GM19395 (cell line): ENCODE measurements at regions not wholly inside any gene's neighbourhood (a gene's known extent, or its start where the extent isn't known, plus 50 kb on each side); places are given as distances from the start of the nearest gene placed in this dataset.

Experiments
- ATAC-seq: cut with Tn5 transposase; IDR thresholded peaks from one replicate; pipeline ENCODE4 v1.9.1; 2021; ENCODE audit warnings: mild to moderate bottlenecking, moderate library complexity; ENCODE audit not compliant: unreplicated experiment

DNA sequence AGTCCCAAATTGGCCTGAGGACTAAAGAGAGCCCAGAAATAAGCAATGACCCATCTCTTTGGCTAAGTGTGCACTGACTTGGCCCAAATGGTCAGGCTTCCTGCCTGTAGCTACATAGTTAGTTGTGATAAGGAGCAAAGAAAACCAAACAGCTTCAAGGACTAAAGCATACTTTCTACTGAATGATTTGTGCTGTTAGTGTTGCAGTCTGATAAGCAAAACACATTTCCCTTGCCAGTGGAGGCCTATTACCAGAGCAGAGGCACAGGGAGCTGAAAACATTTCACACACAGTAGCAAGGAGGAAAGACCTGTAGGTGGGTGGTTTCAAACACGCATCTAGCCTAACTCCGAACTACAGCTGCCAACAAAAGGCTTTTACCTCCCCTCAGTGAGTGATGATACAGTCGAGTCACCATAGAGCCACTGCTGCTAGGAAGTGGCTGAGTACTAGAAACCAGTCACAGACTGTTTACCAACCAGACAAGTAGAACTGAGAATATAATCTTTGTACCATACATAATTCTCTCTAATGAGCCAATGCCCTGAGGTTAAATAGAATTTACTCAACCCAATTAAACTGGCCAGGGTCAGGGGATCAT is 222.3 kb upstream of the THBS1 start:
- no peak for ATAC-seq

DNA sequence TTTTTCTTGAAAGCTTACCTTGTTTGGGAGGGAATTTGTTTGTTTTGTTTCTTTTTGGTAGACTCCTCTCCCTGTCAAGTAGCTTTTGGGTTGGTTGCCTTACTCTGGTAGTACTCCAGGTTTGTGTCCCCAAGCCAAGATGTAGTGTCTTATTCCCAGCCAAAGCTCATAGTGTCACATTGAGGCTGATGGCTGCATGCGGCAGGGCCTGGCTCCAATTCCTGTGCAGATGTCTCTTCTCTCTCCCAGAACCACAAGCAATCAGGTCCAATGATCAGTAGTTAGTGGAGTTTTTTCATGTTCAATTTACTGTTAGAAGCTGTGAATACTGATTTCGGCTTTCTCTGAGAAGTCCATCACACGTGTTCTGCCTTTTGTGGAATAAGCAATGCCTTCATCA is 221.1 kb upstream of the THBS1 start:
- ATAC-seq = no peak

DNA sequence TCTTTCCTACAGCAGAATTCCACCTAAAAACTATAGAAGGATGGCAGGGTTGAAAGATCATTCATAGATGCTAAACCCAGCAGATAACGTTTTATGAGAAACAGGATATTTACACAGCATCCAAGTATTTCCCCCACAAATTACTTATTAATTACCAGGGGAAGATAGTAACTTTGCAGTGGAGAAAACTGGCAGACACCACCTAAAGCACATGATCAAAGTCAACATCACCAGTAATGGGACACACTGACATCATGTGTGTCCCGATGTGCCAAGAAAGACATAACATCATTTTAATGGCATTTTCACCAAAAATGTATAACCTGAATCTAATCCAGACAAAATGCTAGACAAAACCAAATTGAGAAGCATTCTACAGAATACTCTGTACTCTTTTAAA is 220.4 kb upstream of the THBS1 start:
- ATAC-seq = no peak

DNA sequence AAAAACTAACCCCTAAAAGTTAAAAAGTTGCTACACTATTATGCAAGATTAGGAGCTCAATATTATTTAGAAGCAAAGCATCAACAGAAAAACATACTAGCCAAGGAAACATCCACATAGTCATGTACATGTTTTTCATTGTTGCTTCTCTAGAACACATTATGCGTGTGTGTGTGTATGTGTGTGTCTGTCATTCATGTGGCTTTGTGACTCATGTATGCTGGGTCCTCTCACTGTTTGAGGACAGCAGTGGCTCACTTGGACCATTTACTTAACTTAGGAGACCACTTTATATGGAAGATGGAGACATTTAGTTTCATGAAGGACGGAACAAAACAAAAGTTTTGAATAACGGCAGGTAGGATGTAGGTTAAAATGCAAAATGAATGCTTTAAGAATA is 219.4 kb upstream of the THBS1 start:
- ATAC-seq = no peak

DNA sequence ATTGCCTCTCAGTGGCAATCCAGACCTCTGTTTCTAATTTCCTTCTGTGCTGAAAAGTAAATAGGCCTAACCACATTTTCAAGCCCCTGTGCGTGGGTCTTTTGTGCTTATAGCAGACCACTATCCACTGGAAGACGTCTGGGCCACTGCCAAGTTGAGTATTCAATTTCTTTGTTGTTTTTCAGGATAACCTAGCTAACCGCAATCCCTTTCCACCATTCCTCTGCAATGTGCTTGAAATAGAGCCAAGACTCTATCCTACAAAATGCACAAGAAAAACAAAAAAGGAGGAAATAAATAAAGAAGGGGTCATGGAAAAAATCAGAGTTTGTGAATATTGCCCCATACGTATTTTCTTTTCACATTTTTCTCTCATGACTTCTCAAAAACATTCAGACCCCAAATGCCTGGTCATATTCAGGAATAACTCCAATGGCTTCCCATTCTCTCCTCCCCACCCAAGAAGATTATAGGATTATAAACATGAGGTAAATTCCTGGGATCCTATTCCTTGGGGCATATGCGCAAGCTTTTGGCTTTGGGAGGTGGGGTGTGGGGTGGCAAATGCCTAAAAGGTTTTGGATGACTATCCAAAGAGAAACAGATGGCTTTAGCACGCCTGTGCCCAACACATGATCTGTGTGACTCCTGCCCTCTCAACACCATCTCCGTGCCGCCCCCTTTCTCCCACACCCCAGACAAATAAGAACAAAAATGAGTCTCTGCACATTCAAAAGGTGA is 217.9 kb upstream of the THBS1 start:
- ATAC-seq = no peak

DNA sequence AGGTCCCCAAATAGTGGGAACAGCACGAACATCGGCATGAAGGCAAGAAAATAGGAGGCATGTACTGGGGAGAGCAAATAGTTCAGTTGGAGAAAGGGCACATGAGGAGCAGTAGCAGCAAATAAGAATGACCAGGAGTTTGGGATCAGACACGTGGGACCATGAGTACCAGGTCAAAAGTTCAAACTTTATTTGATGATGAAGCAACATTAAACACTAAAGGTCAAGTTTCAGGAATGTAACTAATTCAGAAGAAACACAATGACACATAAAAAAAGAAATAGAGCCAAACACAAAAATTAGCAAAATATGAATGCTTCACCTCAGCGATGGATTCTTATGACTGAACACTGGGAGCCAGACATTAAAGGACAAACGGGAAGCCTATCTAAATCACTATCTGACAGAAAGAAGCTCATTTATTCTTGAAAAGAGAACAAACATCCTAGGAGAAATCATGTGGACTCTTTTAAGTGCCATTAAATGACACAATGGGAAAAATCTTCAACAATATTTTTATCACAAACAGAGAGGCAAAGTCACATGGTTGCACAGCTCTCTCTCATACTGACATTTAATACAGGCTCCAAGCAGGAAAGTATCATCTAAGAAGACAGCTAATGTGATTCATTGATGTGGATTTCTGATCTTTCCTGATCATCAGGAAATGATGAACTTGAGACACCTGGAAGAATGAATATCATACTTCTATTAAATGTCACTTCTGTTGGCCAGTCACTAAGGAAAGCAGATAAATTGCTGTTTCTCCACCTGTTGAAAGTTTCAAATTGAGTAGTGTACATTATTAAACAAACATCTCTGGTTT is 216.9 kb upstream of the THBS1 start:
- ATAC-seq = no peak

DNA sequence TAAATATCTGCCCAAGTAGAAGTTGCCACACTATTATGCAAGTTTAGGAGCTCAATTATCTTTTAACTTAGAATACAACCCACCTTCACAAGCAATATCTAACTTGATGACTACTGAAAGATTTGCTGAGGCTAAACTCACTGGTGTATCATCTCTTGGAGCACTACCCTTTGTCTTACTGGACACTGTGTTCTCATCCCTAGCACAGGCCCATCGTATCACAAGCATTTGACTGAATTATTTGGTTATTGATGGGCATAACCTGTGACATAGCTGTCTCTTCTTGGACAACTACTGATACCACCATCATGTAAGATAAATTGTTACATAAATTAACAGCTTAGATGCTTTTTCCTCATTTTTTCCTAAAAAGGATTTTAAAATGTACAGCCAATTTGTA is 216.2 kb upstream of the THBS1 start:
- no peak for ATAC-seq

DNA sequence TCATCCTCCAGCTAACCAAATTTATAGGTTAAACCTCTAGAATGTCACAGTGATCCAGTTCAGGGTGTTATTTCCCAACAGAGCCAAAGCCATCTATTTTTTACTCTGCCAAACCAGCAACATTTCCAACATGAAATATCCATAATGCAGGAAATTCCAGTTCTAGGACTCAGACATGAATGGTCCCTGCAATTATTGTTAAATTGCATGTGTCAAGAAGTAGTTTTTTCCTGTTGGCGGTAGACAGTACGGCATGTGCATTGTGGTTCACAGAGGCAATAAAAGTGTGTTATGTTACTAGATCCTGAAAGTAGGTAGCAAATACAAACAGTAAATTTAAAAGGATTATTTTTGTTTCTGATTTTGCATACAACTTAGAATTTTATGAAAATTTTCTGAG is 215.7 kb upstream of the THBS1 start:
- no peak for ATAC-seq

DNA sequence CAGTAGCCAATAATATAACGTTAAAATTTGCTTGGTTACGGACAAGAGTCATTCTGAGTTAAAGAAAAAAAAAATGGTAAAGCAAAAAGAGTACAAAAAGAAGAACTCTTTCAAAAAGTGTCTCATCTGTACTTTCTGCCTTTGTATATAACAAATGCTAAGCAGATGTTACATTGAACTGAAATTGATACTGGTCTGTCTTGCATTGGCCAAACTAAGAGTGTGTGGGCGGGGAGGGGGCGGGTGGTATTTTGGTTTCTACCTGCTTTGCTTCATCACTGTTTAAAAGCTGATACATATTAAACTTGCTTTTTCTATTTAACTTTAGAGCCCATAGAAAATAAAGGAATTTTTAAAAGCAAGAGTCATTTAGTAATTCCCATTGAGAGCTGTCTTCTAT is 215.0 kb upstream of the THBS1 start:
- ATAC-seq = no peak

DNA sequence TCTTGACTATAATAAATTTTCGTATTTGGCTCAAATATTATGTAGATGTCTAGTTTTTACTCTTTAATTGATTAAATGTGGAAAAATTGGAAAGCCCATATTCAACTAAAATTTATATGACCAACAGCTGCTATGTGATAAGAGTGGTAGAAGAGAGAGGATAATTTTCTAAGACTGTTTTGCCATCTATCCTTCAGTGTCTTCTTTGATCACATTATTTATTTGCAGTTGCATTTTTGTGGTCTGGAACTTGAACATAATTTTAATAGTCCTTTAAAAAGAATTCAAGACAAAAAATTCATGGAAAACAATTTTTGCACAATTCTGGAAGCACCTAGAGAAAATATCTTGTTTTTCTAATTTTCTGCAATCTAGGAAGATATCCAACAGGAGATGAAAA is 213.3 kb upstream of the THBS1 start:
- no peak for ATAC-seq

DNA sequence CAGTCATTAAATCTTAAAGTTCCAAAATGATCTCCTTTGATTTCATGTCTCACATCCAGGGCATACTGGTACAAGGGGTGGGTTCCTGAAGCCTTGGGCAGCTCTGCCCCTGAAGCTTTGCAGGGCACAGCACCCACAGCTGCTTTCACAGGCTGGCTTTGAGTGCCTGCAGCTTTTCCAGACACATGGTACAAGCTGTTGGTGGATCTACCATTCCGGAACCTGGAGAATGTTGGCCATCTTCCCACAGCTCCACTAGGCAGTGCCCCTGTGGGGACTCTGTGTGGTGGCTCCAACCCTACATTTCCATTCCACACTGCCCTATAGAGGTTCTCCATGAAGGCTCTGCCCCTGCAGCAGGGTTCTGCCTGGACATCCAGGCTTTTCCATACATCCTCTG is 211.1 kb upstream of the THBS1 start:
- ATAC-seq = no peak

DNA sequence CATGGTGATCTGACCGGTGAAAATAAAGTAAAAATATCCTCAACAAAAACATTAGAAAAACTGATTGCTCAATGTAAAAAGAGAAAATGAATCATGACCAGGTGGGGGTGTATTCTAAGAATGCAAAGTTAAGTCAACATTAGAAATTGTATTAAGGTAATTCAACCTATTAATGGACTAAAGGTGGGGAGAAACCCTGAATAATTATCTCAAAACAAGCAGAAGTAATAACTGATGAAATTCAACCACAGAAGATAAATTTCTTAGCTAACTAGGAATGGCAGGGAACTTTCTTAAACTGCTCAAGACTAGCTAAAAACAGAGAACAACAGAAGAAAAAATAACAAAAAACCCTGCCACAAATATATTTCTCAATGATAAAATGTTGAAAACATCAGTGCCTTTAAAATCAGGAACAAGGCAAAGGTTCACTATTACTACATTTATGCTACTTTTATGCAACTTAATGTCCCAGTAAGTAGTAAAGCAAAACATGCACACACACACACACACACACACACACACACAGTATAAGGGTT is 204.4 kb upstream of the THBS1 start:
- no peak for ATAC-seq

DNA sequence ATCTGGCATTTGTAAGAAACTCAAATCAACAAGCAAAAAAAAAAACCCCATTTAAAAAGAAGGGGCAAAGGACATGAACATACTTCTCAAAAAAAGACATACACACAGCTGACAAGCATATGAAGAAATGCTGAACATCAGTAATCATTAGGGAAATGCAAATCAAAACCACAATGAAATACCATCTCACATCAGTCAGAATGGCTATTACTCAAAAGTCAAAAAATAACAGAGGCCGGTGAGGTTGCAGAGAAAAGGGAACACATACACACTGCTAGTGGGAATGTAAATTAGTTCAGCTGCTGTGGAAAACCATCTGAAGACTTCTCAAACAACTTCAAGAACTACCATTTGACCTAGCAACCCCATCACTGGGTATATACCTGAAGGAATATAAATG is 199.4 kb upstream of the THBS1 start:
- ATAC-seq = peak; percentile 83

DNA sequence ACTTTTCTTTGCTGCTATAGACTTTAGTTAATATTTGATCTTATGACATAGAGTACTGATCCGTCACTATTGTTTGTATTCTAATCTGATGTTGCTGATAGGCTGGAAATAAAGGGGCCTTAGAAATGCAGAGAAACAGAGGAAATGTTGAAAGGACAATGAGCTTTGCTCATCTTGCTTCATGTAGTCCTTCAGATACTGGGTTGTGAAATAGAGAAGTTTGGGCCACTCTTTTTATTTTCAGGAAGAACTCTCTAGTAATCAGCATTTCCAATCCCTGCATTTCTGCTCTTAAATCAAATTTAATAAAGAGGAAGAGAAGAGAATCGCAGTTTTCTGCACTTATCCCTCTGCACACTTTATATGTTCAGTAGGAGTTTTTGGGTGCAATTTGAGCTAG is 192.8 kb upstream of the THBS1 start:
- ATAC-seq = no peak

DNA sequence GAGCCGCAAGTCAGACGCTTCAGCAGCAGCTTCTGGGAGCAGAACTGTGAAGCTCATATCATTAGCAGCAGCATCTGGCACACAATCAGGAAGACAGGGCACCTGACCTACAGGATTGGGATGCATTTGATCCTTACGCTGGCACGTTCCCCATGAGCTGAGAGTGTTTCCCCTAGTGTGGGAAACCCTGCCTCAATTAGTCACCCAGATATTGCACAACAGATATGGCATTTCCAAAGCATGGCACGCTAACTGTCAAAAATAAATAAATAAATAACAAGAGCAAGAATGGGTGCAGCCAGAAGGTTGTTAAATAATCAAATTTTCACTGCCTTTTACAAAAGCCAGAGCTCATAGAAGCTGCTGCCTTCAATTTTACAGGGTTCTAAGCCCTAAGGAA is 189.6 kb upstream of the THBS1 start:
- no peak for ATAC-seq

DNA sequence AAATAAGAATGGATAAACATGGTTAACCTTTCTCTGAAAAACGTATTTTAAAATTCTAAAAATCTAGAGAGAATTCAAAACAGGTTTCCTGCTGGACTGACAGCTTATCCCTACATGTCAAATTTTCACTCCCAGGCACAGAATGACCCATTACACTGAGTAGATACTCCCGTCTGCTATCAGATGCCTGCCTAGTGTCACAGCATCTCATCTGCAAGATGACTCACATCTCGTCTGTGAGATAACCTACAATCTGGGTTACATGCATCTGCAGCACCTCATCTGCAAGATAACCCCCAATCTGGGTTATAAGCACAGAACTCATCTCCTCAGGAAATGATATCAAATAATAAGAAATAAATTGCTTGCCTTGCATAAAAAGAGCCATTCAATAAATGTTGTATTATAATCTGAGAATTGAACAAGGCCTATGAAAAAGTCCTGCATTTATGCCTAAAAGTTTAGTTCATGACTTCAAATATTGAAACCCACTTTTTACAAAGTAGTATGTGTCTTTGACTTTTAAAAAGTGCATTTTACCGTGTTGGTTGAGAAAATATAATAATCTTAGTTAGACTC is 188.3 kb upstream of the THBS1 start:
- ATAC-seq = no peak

DNA sequence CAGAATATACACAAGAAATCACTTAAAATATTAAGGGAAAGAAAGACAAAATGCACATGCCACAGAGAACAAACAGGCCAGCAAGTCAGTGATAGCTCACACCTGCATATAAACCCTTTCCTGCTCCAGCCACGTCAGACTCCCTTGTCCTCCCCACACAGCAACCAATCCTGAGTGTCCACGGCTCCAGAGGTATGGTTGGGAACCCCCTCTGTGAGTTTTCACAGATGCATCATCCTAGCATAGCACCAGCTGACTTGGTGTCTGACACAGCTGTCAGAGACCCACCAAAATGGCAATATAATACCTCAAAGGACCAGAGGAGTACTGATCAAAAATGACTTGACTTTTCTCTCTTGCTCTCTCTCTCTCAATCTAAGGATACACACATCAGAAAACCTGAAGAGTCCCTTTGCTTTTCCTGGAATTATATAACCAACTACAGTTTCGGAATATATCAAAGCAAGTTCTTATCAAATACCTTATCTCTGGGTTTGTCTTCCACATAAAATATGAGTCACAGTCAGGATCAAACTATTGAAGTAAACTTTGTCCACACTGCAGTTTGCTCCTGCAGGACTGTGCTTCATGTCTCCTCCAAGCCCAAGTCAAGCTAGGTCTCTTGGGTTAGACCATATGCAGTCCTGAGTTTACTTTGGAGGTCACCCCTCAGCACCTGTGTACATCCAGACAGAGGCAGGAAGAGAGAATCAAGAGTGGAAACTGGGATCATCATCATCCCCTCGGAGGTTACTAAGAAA is 187.1 kb upstream of the THBS1 start:
- ATAC-seq = no peak

DNA sequence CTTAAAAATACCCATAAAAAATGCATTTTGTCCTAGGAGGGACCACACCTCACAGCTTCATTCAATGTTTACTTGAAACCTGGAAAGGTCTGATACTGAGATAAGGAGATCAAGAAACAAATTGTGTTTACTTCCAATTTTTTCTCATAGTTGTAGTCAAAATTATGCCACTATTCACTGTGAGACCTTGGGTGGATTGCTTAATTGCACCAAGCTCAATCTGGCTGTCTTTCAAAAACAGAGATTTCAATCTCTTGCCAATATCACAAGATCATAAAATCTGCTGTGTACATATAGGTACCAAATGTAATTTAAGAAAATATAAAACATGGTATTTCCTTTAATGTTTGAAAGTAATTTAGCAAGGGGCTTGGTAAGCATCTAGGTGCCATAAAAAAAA is 186.4 kb upstream of the THBS1 start:
- no peak for ATAC-seq

DNA sequence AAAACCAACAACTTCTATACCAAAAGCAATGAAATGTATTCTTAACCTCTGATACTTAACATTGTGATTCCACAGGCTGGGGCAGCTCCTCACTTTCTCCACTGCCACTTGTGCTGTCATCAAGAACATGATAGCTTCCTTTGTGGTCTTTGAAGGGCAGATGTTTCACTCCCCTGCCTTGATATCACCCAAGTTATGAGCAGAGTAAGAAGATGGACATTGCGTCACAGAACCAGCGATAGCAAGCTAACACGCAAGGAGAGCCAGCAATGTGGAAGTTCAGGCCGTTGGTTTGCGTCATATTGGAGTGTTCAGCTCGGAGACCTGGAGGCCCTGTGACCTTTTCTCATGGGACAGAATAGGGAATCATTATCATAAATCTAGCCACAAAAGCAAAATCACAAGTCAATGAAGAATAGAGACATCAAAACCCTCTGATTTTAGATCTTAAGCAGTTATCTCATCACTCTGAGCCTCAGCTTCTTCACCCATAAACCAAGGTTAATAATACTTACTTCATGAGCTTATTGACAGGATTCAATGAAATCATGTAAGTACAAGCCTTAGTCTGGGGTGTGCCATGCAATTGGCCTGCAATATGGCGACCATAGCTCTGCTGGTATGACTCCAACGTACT is 183.8 kb upstream of the THBS1 start:
- ATAC-seq = no peak

DNA sequence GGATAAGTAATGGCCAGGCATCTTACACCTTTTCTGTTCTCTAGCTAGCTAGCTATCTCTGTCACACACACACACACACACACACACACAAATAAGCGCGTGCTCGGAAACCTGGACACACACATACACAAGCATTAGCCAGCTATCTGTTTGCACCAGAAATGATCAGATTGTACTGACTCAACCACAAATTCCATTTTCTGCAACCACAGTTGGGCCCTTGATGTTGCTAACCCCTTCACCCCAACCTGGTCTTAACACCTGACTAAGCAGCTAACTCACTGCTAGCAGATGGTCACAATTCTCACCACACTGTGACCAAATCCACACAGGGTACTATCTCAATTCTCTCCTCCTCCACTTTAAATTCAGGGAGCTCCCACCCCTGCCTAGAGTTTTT is 183.0 kb upstream of the THBS1 start:
- peak; percentile 60 for ATAC-seq
